GM18873 (cell line): ENCODE measurements at regions not wholly inside any gene's neighbourhood (a gene's known extent, or its start where the extent isn't known, plus 50 kb on each side); places are given as distances from the start of the nearest gene placed in this dataset.

Experiments
- ATAC-seq: cut with Tn5 transposase; IDR thresholded peaks from one replicate; pipeline ENCODE4 v1.9.1; 2021; ENCODE audit warnings: mild to moderate bottlenecking, moderate library complexity, moderate number of reproducible peaks; ENCODE audit not compliant: unreplicated experiment, low FRiP score

GRCh38 chrX:39985551-39985950, 112.2 kb downstream of the BCOR start:
- ATAC-seq, result no peak

- ATAC-seq, result no peak
These were observed 109.3 kb downstream of the BCOR start for GRCh38 chrX:39988496-39988895.

DNA sequence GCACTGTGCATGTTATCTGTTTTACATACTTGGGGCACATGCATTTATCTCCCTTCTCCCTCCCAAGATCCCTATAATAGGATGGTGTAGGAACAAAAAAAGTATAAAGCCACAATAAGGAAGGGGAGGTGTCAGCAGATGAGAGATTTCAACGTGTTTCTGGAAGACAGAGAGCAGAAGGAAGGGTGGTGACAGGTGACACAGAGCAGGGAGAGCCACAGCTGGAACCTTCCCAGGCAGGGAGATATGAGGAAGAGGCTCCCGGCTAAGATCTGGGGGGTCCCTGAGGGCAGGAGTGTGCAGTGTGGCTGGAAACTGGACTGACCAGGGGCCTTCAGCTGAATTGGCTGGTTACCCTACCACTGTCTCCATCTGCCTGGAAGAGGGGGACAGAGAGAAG, 107.4 kb downstream of the BCOR start:
- ATAC-seq, result no peak

DNA sequence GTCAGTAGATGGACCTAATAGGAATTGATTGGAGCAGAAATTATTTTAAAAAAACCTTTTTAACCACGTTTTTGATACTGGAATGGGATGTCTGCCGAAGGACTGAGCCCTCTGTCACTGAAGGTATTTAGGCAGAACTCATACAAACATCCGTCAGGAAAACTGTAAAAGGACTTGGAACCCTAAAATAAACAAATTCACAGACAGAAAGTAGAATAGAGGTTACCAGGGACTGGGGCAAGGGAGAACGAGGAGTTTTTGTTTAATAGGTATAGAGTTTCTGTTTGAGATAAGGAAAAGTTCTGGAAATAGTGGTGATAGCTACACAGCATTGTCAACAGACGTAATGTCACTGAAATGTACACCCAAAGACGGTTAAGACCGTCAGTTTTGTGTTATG, 105.5 kb downstream of the BCOR start:
- no peak for ATAC-seq

GRCh38 chrX:39995457-39995856, 102.3 kb downstream of the BCOR start:
- no peak for ATAC-seq

GRCh38 chrX:39996536-39996935, 101.2 kb downstream of the BCOR start:
- no peak for ATAC-seq

GRCh38 chrX:39998636-39999406, 98.9 kb downstream of the BCOR start:
- no peak for ATAC-seq
